Lung (tissue), 11 donors: ENCODE measurements at regions not wholly inside any gene's neighbourhood (a gene's known extent, or its start where the extent isn't known, plus 50 kb on each side); places are given as distances from the start of the nearest gene placed in this dataset.

Source experiments
- ATAC-seq: fragments of 200-7000 bp; cut with Tn5 transposase; one replicate; pipeline ENCODE4 v1.9.1; 2020; ENCODE audit warnings: moderate number of reproducible peaks; ENCODE audit not compliant: insufficient read depth, low FRiP score
- DNase-seq, 3 donors: peaks; one replicate each; pipeline ENCODE4 v3.0.0-alpha.2; 2013 to 2017
- H3K27ac ChIP-seq, 2 donors: one replicate each; pipeline ENCODE4 v1.5.1; 2013; ENCODE audit warnings: mild to moderate bottlenecking in 2 of 2, moderate library complexity in 2 of 2, control low read depth in 1 of 2, inconsistent platforms in 1 of 2, low read depth in 1 of 2, low read length in 1 of 2
- H3K27me3 ChIP-seq, 3 donors: one replicate each; pipeline ENCODE4 v1.5.1; 2013; ENCODE audit warnings: low read length in 2 of 3; ENCODE audit not compliant: control insufficient read depth in 3 of 3, insufficient read depth in 3 of 3
- H3K36me3 ChIP-seq, 4 donors: one replicate each; pipeline ENCODE4 v1.5.1; 2013; ENCODE audit warnings: low read length in 4 of 4, mild to moderate bottlenecking in 1 of 4, moderate library complexity in 1 of 4; ENCODE audit not compliant: control insufficient read depth in 4 of 4, insufficient read depth in 4 of 4
- H3K4me1 ChIP-seq, 5 donors: one replicate each; pipeline ENCODE4 v1.5.1; 2013; ENCODE audit warnings: low read length in 5 of 5, mild to moderate bottlenecking in 2 of 5, moderate library complexity in 1 of 5; ENCODE audit not compliant: control insufficient read depth in 5 of 5, insufficient read depth in 5 of 5
- H3K4me3 ChIP-seq: one replicate; pipeline ENCODE4 v1.5.1; 2013; ENCODE audit warnings: mild to moderate bottlenecking, control low read depth, moderate library complexity
- H3K9ac ChIP-seq, 2 donors: one replicate each; pipeline ENCODE4 v1.5.1; 2013; ENCODE audit warnings: low read length in 2 of 2, control low read depth in 1 of 2; ENCODE audit not compliant: insufficient read depth in 1 of 2
- H3K9me3 ChIP-seq, 4 donors: one replicate each; pipeline ENCODE4 v1.5.1; 2013; ENCODE audit warnings: low read length in 3 of 4, mild to moderate bottlenecking in 1 of 4, moderate library complexity in 1 of 4; ENCODE audit not compliant: control insufficient read depth in 4 of 4, insufficient read depth in 3 of 4
- CTCF ChIP-seq: IDR thresholded peaks from 2 replicates; pipeline ENCODE4 v1.5.1; 2012; ENCODE audit warnings: mild to moderate bottlenecking; ENCODE audit errors: control extremely low read depth, extremely low read depth
- WGBS, 2 donors: extraction: QIAGEN DNeasy Blood & Tissue Kit; methylation state at CpG; one replicate each; pipeline ENCODE4 v1.1.7; 2013; 5-methylcytosine and 5-hydroxymethylcytosine counted together
- donor health status: control.
- donor health status: control.
- donor health status: Bipolar disorder and iron deficiency.
- donor health status: healthy.
- donor health status: DM: yes; HTN: yes; CAD: no.

- no peaks in the 10 kb centered on the region for H3K9me3 ChIP-seq
- no peak overlapping the region for H3K27ac ChIP-seq
- H3K36me3 ChIP-seq = no peaks in the 10 kb centered on the region
- H3K4me3 ChIP-seq = no peak overlapping the region
- no peak overlapping the region for H3K9ac ChIP-seq
- DNase-seq (no peak), ATAC-seq (no peak)
- no peaks in the 10 kb centered on the region for H3K27me3 ChIP-seq
- H3K4me1 ChIP-seq = peaks cover 0 to 13% (median 0%) of the 10 kb centered on the region in 5 donors
- no peak for TF ChIP-seq CTCF
- WGBS, 2 donors = 83 to 86% methylated on average over 4 of the region's 4 CpGs
Observed at GRCh38 chr3:194014756-194015155, 121.2 kb upstream of the HES1 start.

- DNase-seq (no peak), ATAC-seq (no peak)
- TF ChIP-seq CTCF = no peak
Observed at GRCh38 chr3:194019398-194020165, 116.4 kb upstream of the HES1 start.

GRCh38 chr3:194022052-194022451 is 113.9 kb upstream of the HES1 start:
- H3K36me3 ChIP-seq = no peaks in the 10 kb centered on the region
- WGBS, 2 donors = 87 to 100% methylated on average over 2 of the region's 2 CpGs

More at GRCh38 chr3:194019398-194020165, 116.4 kb upstream of the HES1 start:
- H3K27ac ChIP-seq = no peak overlapping the region
- WGBS, 2 donors = 91% methylated on average over 10 of the region's 10 CpGs
- H3K9ac ChIP-seq = no peak overlapping the region
- H3K27me3 ChIP-seq = no peaks in the 10 kb centered on the region
- no peak overlapping the region for H3K4me3 ChIP-seq
- H3K36me3 ChIP-seq = no peaks in the 10 kb centered on the region
- peaks cover 0 to 4% (median 0%) of the 10 kb centered on the region in 5 donors for H3K4me1 ChIP-seq
- no peaks in the 10 kb centered on the region for H3K9me3 ChIP-seq

More at GRCh38 chr3:194022052-194022451, 113.9 kb upstream of the HES1 start:
- Histone ChIP-seq H3K27ac (no peak overlapping the region), H3K27me3 (no peaks in the 10 kb centered on the region), H3K9ac (no peak overlapping the region), H3K9me3 (no peaks in the 10 kb centered on the region), H3K4me1 (peaks cover 0 to 5% (median 0%) of the 10 kb centered on the region in 5 donors), H3K4me3 (no peak overlapping the region)
- no peak for ATAC-seq
- no peak for TF ChIP-seq CTCF
- DNase-seq = no peak
